HepG2 (cell line): ENCODE measurements at regions not wholly inside any gene's neighbourhood (a gene's known extent, or its start where the extent isn't known, plus 50 kb on each side); places are given as distances from the start of the nearest gene placed in this dataset.

ENCODE experiments used
- ATAC-seq: fragments of 200-7000 bp; cut with Tn5 transposase; 3 replicates; pipeline ENCODE4 v1.9.1; 2020; ENCODE audit warnings: mild to moderate bottlenecking, moderate library complexity
- BruUV-seq: library from RNA; stranded (reverse); fragments of 400-500 nt; replicated peaks from 2 replicates; lab custom pipeline; 2021; lab: Mats Ljungman, UMichigan
- CTCF ChIA-PET: fragments of 300-600 bp; formaldehyde crosslinking; extraction: SDS; loops from one replicate; lab custom pipeline; 2021; ENCODE audit warnings: low total read pairs, inconsistent platforms, low intra/inter-chr PET ratio; lab: Yijun Ruan, JAX
- POLR2A ChIA-PET: fragments of 350-600 bp; sonication (Branson Sonifier 250); formaldehyde crosslinking; loops from one replicate; lab custom pipeline; 2020; ENCODE audit warnings: antibody characterized with exemption, inconsistent platforms; lab: Yijun Ruan, JAX
- DNase-seq: peaks from one replicate; pipeline ENCODE4 v3.0.0-alpha.2; 2015; ENCODE audit warnings: low spot score
- FAIRE-seq: peaks from 3 replicates; lab custom pipeline; 2011; peaks lifted over from hg19 to GRCh38; lab: Jason Lieb, UNC
- H2AFZ ChIP-seq: one replicate; pipeline ENCODE4 v1.6.1; 2011; ENCODE audit warnings: low read length, inconsistent platforms
- H3K27ac ChIP-seq: fragments of 300-600 bp; 3 replicates; pipeline ENCODE4 v1.8.0; 2011; ENCODE audit warnings: mixed run types, mild to moderate bottlenecking, mixed read lengths, low read length, inconsistent platforms; ENCODE audit not compliant: insufficient read depth; ENCODE audit errors: extremely low read length
- H3K27me3 ChIP-seq, 2 experiments: fragments of 200-600 bp in 1 of 2; 2 replicates in 1 of 2; 3 replicates in 1 of 2; pipeline versions ENCODE4 v1.6.0 to v1.8.0; 2011; ENCODE audit warnings: low read length in 2 of 2, mild to moderate bottlenecking in 2 of 2, moderate library complexity in 2 of 2, inconsistent platforms in 1 of 2; ENCODE audit not compliant: insufficient read depth in 2 of 2, control insufficient read depth in 1 of 2
- H3K36me3 ChIP-seq, 2 experiments: fragments of 200-600 bp in 1 of 2; replicated peaks in 1 of 2; 2 replicates in 1 of 2; 3 replicates in 1 of 2; pipeline versions ENCODE4 v1.5.1 to v1.8.0; 2011; ENCODE audit warnings: low read length in 2 of 2, inconsistent platforms in 1 of 2; ENCODE audit not compliant: insufficient read depth in 2 of 2, control insufficient read depth in 1 of 2
- H3K4me1 ChIP-seq: 2 replicates; pipeline ENCODE4 v1.5.1; 2012; ENCODE audit warnings: low read length, inconsistent platforms; ENCODE audit not compliant: insufficient read depth
- H3K4me2 ChIP-seq: 2 replicates; pipeline ENCODE4 v1.6.0; 2011; ENCODE audit warnings: low read depth, low read length, inconsistent platforms
- H3K4me3 ChIP-seq, 3 experiments: fragments of 200-600 bp in 1 of 3; sonication (generic), shearing (Covaris generic) in 1 of 3; replicated peaks in 1 of 3; 2 replicates each; pipeline ENCODE4 v1.5.1; 2011 to 2016; ENCODE audit warnings: low read length in 3 of 3, inconsistent platforms in 2 of 3, low read depth in 2 of 3, mild to moderate bottlenecking in 2 of 3, control low read depth in 1 of 3, mixed read lengths in 1 of 3; ENCODE audit not compliant: insufficient read depth in 1 of 3
- H3K79me2 ChIP-seq: one replicate; pipeline ENCODE4 v1.6.1; 2011; ENCODE audit warnings: low read length, inconsistent platforms; ENCODE audit not compliant: insufficient read depth
- H3K9ac ChIP-seq: 2 replicates; pipeline ENCODE4 v1.6.0; 2011; ENCODE audit warnings: mild to moderate bottlenecking, low read depth, low read length, inconsistent platforms; ENCODE audit not compliant: insufficient read depth
- H3K9me3 ChIP-seq: 2 replicates; pipeline ENCODE4 v1.5.1; 2012; ENCODE audit warnings: mild to moderate bottlenecking, low read length
- H4K20me1 ChIP-seq: 2 replicates; pipeline ENCODE4 v1.6.0; 2011; ENCODE audit warnings: inconsistent platforms, mild to moderate bottlenecking, low read length, moderate library complexity; ENCODE audit not compliant: insufficient read depth
- ARHGAP35 ChIP-seq: sonication (generic); formaldehyde crosslinking; IDR thresholded peaks from 2 replicates; pipeline ENCODE4 v1.9.0; 2022; ENCODE audit warnings: mild to moderate bottlenecking, inconsistent platforms, moderate library complexity, missing genetic modification reagents, borderline replicate concordance
- ARNT2 ChIP-seq: sonication (generic); formaldehyde crosslinking; IDR thresholded peaks from 2 replicates; pipeline ENCODE4 v1.8.0; 2022; ENCODE audit warnings: mild to moderate bottlenecking, low read depth, missing genetic modification reagents, moderate library complexity
- CC2D1A ChIP-seq: sonication (generic); formaldehyde crosslinking; IDR thresholded peaks from 2 replicates; pipeline ENCODE4 v1.8.1; 2023; ENCODE audit warnings: mild to moderate bottlenecking, missing genetic modification reagents
- HIC2 ChIP-seq: sonication (generic); formaldehyde crosslinking; IDR thresholded peaks from 2 replicates; pipeline ENCODE4 v1.9.0; 2022; ENCODE audit warnings: low read depth, missing genetic modification reagents
- MLLT10 ChIP-seq: sonication (generic); formaldehyde crosslinking; IDR thresholded peaks from 2 replicates; pipeline ENCODE4 v1.4.0; 2020; ENCODE audit warnings: missing genetic modification reagents
- NKX3-1 ChIP-seq: sonication (generic); formaldehyde crosslinking; IDR thresholded peaks from 2 replicates; pipeline ENCODE4 v1.5.0; 2020; ENCODE audit warnings: missing genetic modification reagents
- PHF20 ChIP-seq: sonication (generic); formaldehyde crosslinking; IDR thresholded peaks from 2 replicates; pipeline ENCODE4 v1.5.0; 2020; ENCODE audit warnings: mild to moderate bottlenecking, missing genetic modification reagents
- SNAI1 ChIP-seq: sonication (generic); formaldehyde crosslinking; IDR thresholded peaks from 2 replicates; pipeline ENCODE4 v1.5.0; 2020; ENCODE audit warnings: mild to moderate bottlenecking, missing genetic modification reagents, borderline replicate concordance
- SYNCRIP ChIP-seq: fragments of 200-400 bp; formaldehyde crosslinking; IDR thresholded peaks from 2 replicates; pipeline ENCODE4 v1.6.1; 2018; ENCODE audit warnings: mild to moderate bottlenecking, low read depth, low read length; ENCODE audit not compliant: insufficient read depth
- YEATS4 ChIP-seq: sonication (generic); formaldehyde crosslinking; IDR thresholded peaks from 2 replicates; pipeline ENCODE4 v1.4.0; 2020; ENCODE audit warnings: missing genetic modification reagents, borderline replicate concordance
- ZNF280B ChIP-seq: sonication (generic); formaldehyde crosslinking; IDR thresholded peaks from 2 replicates; pipeline ENCODE4 v1.5.0; 2020; ENCODE audit warnings: missing genetic modification reagents, mild to moderate bottlenecking, borderline replicate concordance
- ZNF75D ChIP-seq: sonication (generic); formaldehyde crosslinking; IDR thresholded peaks from 2 replicates; pipeline ENCODE4 v1.8.1; 2023; ENCODE audit warnings: missing genetic modification reagents, mild to moderate bottlenecking, borderline replicate concordance
- WGBS: methylation state at CpG from one replicate; pipeline ENCODE4 v1.1.6; 2017; ENCODE audit warnings: low lambda C conversion rate; 5-methylcytosine and 5-hydroxymethylcytosine counted together
- in situ Hi-C: cut with HindIII; loops from 2 replicates; pipeline ENCODE4 v1.10.0; 2017; ENCODE audit warnings: low pct_unique_long_range_greater_than_20kb; ENCODE audit not compliant: extremely low pct_ligation_motif_present
- intact Hi-C: fragments of 100-400 bp; cut with micrococcal nuclease; formaldehyde crosslinking; loops from one replicate; pipeline ENCODE4 v1.10.0; 2022; ENCODE audit not compliant: unreplicated experiment

- Histone ChIP-seq H3K27ac (no peak overlapping the region), H3K4me2 (no peak overlapping the region), H2AFZ (no peak overlapping the region), H3K27me3 (peaks cover 0 to 6% of the 10 kb centered on the region in 2 experiments; a peak in 1 of 5 replicates), H3K36me3 (no peaks in the 10 kb centered on the region), H3K79me2 (no peaks in the 10 kb centered on the region), H4K20me1 (no peaks in the 10 kb centered on the region), H3K4me1 (no peaks in the 10 kb centered on the region), H3K9ac (no peak overlapping the region), H3K4me3 (no peak overlapping the region), H3K9me3 (peaks cover 21% of the 10 kb centered on the region)
- POLR2A ChIA-PET, result no interaction called here
- CTCF ChIA-PET, result no interaction called here
- intact Hi-C loops, result no loop called here
- BruUV-seq, result no TSS peak
- 7% methylated on average over 9 of the region's 9 CpGs for WGBS
- no peak for DNase-seq
- no peak for FAIRE-seq
- in situ Hi-C loops, result no loop called here
- no peak for ATAC-seq
- TF ChIP-seq CC2D1A (no peak), MLLT10 (CRISPR knock-in tag) (no peak), SYNCRIP (no peak), ARNT2 (CRISPR knock-in tag) (no peak), ZNF75D (CRISPR knock-in tag) (no peak), SNAI1 (CRISPR knock-in tag) (no peak), HIC2 (no peak), YEATS4 (CRISPR knock-in tag) (no peak), PHF20 (CRISPR knock-in tag) (no peak), ARHGAP35 (CRISPR knock-in tag) (no peak), NKX3-1 (CRISPR knock-in tag) (no peak), ZNF280B (CRISPR knock-in tag) (no peak)
Observed at GRCh38 chr5:2588850-2589501, 162.5 kb downstream of the IRX2 start.
